Activated CD4-positive, alpha-beta T cell treated with anti-CD3 and anti-CD28 coated beads for 36 hours (primary cell): ENCODE measurements at regions not wholly inside any gene's neighbourhood (a gene's known extent, or its start where the extent isn't known, plus 50 kb on each side); places are given as distances from the start of the nearest gene placed in this dataset.

Experiments
- ATAC-seq: fragments of 200-7000 bp; cut with Tn5 transposase; one replicate; pipeline ENCODE4 v1.10.0; 2021; ENCODE audit warnings: mild to moderate bottlenecking, moderate library complexity
- CTCF ChIA-PET: fragments of 350-600 bp; sonication (Branson Sonifier 250); formaldehyde crosslinking; loops from one replicate; lab custom pipeline; 2021; ENCODE audit warnings: antibody characterized with exemption; lab: Charles Lee
- POLR2A ChIA-PET: fragments of 350-600 bp; sonication (Branson Sonifier 250); formaldehyde crosslinking; loops from one replicate; lab custom pipeline; 2021; ENCODE audit warnings: antibody characterized with exemption, inconsistent platforms; lab: Charles Lee
- DNase-seq: peaks from one replicate; pipeline ENCODE4 v3.0.0-alpha.2; 2020
- H3K27ac Mint-ChIP-seq: one replicate; pipeline ENCODE4 v1.8.0; 2021; ENCODE audit warnings: mixed read lengths
- H3K27me3 Mint-ChIP-seq: one replicate; pipeline ENCODE4 v1.8.0; 2021; ENCODE audit warnings: mixed read lengths
- H3K36me3 Mint-ChIP-seq: one replicate; pipeline ENCODE4 v1.8.0; 2021; ENCODE audit warnings: low read depth, mixed read lengths
- H3K4me1 Mint-ChIP-seq: one replicate; pipeline ENCODE4 v1.8.0; 2021; ENCODE audit warnings: mixed read lengths
- H3K4me3 Mint-ChIP-seq: one replicate; pipeline ENCODE4 v1.8.0; 2021; ENCODE audit warnings: mild to moderate bottlenecking, moderate library complexity, mixed read lengths
- H3K9me3 Mint-ChIP-seq: one replicate; pipeline ENCODE4 v1.8.0; 2021; ENCODE audit warnings: low read depth, mixed read lengths
- intact Hi-C, 2 experiments: fragments of 100-400 bp; cut with DNase I in 1 of 2; cut with micrococcal nuclease in 1 of 2; formaldehyde crosslinking; loops; one replicate each; pipeline versions ENCODE4 v1.14.2 to v1.15.1; 2022 to 2024; cut with DNase I, micrococcal nuclease

GRCh38 chr20:24098886-24099285 lies 110.3 kb upstream of the GGTLC1 start:
- Mint-ChIP-seq H3K4me3 (no peak overlapping the region), H3K27me3 (no peaks in the 10 kb centered on the region), H3K4me1 (peaks cover 26% of the 10 kb centered on the region), H3K36me3 (no peaks in the 10 kb centered on the region), H3K9me3 (no peaks in the 10 kb centered on the region), H3K27ac (no peak overlapping the region)
- intact Hi-C loops: loop anchor here in 1 of 2 experiments (1.0 kb wide), 1 partner anchor 162 kb away; no protein-coding TSS in a partner anchor
- CTCF ChIA-PET: interaction anchor here (0.6 kb wide), 1 partner anchor 54 kb away, joined by 3 read pairs; no protein-coding TSS in a partner anchor
- DNase-seq (peak; percentile 15), ATAC-seq (no peak)
- POLR2A ChIA-PET: no interaction called here

GRCh38 chr20:24097506-24098245 lies 109.1 kb upstream of the GGTLC1 start:
- Mint-ChIP-seq H3K27me3 (no peaks in the 10 kb centered on the region), H3K4me1 (peaks cover 20% of the 10 kb centered on the region), H3K4me3 (no peak overlapping the region), H3K27ac (no peak overlapping the region), H3K9me3 (no peaks in the 10 kb centered on the region), H3K36me3 (no peaks in the 10 kb centered on the region)
- CTCF ChIA-PET: interaction anchor here (0.7 kb wide), 1 partner anchor 18 kb away, joined by 4 read pairs; no protein-coding TSS in a partner anchor
- POLR2A ChIA-PET: no interaction called here
- no peak for ATAC-seq
- no peak for DNase-seq
- intact Hi-C loops: no loop called here

DNA sequence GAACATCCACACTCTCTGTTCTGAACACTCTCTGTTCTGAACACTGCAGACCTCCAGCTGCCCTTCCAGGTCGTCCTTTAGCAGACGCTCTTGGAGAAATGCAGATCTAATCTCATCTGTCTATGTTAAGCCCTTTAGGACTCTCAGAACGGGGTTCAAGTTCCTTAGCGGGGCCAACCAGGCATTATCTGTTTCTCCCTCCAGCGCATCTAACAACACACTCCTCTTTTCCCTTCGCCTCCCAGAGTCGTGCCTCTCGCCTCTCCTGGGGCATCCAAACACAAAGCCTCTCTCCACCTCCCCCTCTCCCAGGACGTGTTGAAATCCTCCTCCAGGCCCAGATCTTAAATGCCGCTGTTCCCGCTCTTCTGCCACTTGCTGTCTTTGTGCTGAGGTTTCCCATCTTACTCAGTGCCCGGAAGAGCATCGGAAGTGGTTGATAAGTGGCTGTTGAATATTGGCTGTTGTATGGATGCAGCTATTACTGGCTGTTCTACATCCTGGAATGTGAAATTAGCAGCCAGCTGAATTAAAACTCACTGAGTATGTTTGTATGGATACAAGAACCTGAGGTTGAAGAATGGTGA lies 108.4 kb upstream of the GGTLC1 start:
- H3K4me3 Mint-ChIP-seq: no peak overlapping the region
- CTCF ChIA-PET: no interaction called here
- POLR2A ChIA-PET: no interaction called here
- no peak for ATAC-seq
- peaks cover 17% of the 10 kb centered on the region for H3K4me1 Mint-ChIP-seq
- intact Hi-C loops: no loop called here
- H3K27me3 Mint-ChIP-seq: no peaks in the 10 kb centered on the region
- no peaks in the 10 kb centered on the region for H3K9me3 Mint-ChIP-seq
- no peak overlapping the region for H3K27ac Mint-ChIP-seq
- H3K36me3 Mint-ChIP-seq: no peaks in the 10 kb centered on the region
- no peak for DNase-seq

GRCh38 chr20:24096264-24096663 lies 107.7 kb upstream of the GGTLC1 start:
- ChIA-PET CTCF (interaction anchor here (1.2 kb wide), 1 partner anchor 33 kb away, joined by 3 read pairs; no protein-coding TSS in a partner anchor), POLR2A (no interaction called here)
- no peaks in the 10 kb centered on the region for H3K27me3 Mint-ChIP-seq
- intact Hi-C loops: no loop called here
- no peaks in the 10 kb centered on the region for H3K9me3 Mint-ChIP-seq
- peaks cover 17% of the 10 kb centered on the region for H3K4me1 Mint-ChIP-seq
- H3K4me3 Mint-ChIP-seq: no peak overlapping the region
- H3K27ac Mint-ChIP-seq: no peak overlapping the region
- H3K36me3 Mint-ChIP-seq: no peaks in the 10 kb centered on the region
- DNase-seq: no peak
- ATAC-seq: no peak

DNA sequence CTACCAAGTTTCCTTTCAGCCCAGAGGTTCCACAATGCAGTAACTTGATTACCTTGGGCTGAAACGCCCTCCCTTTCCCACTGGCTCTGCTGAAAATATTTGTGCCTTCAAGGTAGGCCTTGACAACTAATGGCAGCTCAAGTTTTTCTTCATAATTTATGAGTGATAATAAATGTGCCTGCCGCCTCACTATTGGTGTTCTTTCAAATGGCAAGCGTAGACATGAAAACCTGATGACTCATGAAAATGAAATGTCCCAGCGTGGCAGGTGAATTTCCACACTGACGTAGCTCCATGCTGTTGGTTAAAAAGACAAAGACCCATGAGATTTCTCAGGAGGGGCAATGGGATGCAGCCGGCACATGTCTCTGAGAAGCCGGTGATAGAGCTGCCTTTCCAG lies 107.2 kb upstream of the GGTLC1 start:
- Mint-ChIP-seq H3K4me3 (no peak overlapping the region), H3K27ac (no peak overlapping the region), H3K27me3 (no peaks in the 10 kb centered on the region), H3K9me3 (no peaks in the 10 kb centered on the region), H3K4me1 (peaks cover 16% of the 10 kb centered on the region), H3K36me3 (no peaks in the 10 kb centered on the region)
- ChIA-PET CTCF (interaction anchor here (0.7 to 1.2 kb wide), 2 partner anchors 32 to 156 kb away, joined by 3 read pairs; no protein-coding TSS in a partner anchor), POLR2A (no interaction called here)
- ATAC-seq (no peak), DNase-seq (no peak)
- intact Hi-C loops: no loop called here

DNA sequence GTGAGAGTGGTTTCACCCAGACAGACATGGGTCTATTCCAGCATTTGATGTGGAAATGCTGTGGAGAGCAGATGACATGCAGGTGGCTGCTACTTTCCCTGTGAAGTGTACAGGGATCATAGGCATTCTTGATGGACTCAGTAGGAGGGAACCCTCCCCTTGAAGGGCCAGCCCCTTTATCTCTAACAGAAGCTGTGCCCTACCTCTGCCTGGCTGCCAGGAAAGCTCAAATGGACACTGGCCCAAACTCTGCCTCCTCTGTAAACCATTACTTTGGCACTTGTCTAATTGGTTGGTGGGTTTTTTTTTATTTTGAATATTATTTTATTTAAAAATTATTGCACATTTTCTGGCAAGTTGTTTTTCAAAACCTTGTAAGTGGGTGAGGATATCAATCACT lies 106.7 kb upstream of the GGTLC1 start:
- CTCF ChIA-PET: interaction anchor here (0.7 to 1.2 kb wide), 2 partner anchors 32 to 155 kb away, joined by 3 read pairs; no protein-coding TSS in a partner anchor
- ATAC-seq (no peak), DNase-seq (no peak)
- no peak overlapping the region for H3K27ac Mint-ChIP-seq
- H3K27me3 Mint-ChIP-seq: no peaks in the 10 kb centered on the region
- no peaks in the 10 kb centered on the region for H3K9me3 Mint-ChIP-seq
- no peaks in the 10 kb centered on the region for H3K36me3 Mint-ChIP-seq
- H3K4me3 Mint-ChIP-seq: no peak overlapping the region
- H3K4me1 Mint-ChIP-seq: peaks cover 12% of the 10 kb centered on the region
- POLR2A ChIA-PET: no interaction called here
- intact Hi-C loops: no loop called here

GRCh38 chr20:24089576-24089975 lies 101.0 kb upstream of the GGTLC1 start:
- no peaks in the 10 kb centered on the region for H3K9me3 Mint-ChIP-seq
- no peaks in the 10 kb centered on the region for H3K4me1 Mint-ChIP-seq
- POLR2A ChIA-PET: no interaction called here
- intact Hi-C loops: no loop called here
- H3K36me3 Mint-ChIP-seq: no peaks in the 10 kb centered on the region
- H3K27ac Mint-ChIP-seq: no peak overlapping the region
- CTCF ChIA-PET: no interaction called here
- DNase-seq (no peak), ATAC-seq (no peak)
- H3K27me3 Mint-ChIP-seq: no peaks in the 10 kb centered on the region
- no peak overlapping the region for H3K4me3 Mint-ChIP-seq

- ATAC-seq: no peak
- Mint-ChIP-seq H3K9me3 (no peaks in the 10 kb centered on the region), H3K27me3 (no peaks in the 10 kb centered on the region), H3K4me1 (no peaks in the 10 kb centered on the region), H3K4me3 (no peak overlapping the region), H3K36me3 (no peaks in the 10 kb centered on the region), H3K27ac (no peak overlapping the region)
- ChIA-PET CTCF (interaction anchor here (0.7 kb wide), 1 partner anchor 731 kb away, joined by 4 read pairs; no protein-coding TSS in a partner anchor), POLR2A (no interaction called here)
- no peak for DNase-seq
- intact Hi-C loops: no loop called here
These were observed 97.5 kb upstream of the GGTLC1 start for GRCh38 chr20:24086121-24086520.

- Mint-ChIP-seq H3K36me3 (no peaks in the 10 kb centered on the region), H3K9me3 (no peaks in the 10 kb centered on the region), H3K4me1 (no peaks in the 10 kb centered on the region), H3K4me3 (no peak overlapping the region), H3K27me3 (no peaks in the 10 kb centered on the region), H3K27ac (no peak overlapping the region)
- no peak for ATAC-seq
- DNase-seq: no peak
- intact Hi-C loops: no loop called here
- ChIA-PET POLR2A (no interaction called here), CTCF (interaction anchor here (0.5 to 1.4 kb wide), 2 partner anchors 14 to 65 kb away, joined by 3 read pairs; no protein-coding TSS in a partner anchor)
These were observed 95.7 kb upstream of the GGTLC1 start for GRCh38 chr20:24084281-24084680.

- intact Hi-C loops: no loop called here
- Mint-ChIP-seq H3K4me3 (no peak overlapping the region), H3K4me1 (no peaks in the 10 kb centered on the region), H3K9me3 (no peaks in the 10 kb centered on the region), H3K27ac (no peak overlapping the region), H3K36me3 (no peaks in the 10 kb centered on the region), H3K27me3 (no peaks in the 10 kb centered on the region)
- DNase-seq: no peak
- ChIA-PET POLR2A (no interaction called here), CTCF (no interaction called here)
- ATAC-seq: no peak
These were observed 92.5 kb upstream of the GGTLC1 start for GRCh38 chr20:24081077-24081476.

DNA sequence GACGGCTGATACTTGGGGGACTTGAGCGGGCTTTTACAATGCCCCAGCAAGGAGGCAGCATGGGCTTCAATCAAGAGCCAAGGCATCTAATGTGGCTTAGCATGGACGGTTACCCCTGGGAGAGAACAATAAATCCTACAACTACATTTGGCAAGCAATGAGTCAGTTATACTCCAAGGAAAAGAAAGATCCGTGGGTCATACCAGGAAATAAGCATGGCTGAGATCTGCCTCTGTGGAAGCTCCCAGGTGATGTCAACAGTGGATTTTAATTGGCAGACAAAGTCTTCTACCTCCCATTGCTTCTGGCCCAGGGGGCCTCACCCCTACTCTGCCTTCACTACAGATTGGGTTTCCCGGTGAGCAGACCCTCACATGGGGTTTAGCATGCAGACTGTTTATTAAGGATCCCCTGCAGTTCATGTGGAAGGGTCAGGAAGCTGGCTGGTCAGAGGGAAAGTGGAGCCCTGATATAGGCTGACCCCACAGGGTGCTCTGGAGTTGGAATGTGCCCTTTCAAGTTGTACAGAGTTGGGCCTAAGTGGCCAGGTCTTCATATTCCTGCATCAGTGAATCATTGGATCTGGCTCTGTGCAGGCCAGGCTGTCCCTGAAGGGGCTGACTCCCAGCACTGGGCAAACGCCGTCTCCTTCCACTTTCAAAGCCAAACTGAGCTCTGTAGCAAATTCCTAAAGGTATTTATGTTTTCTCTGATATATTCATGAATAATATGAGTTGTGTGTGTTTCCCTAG lies 91.3 kb upstream of the GGTLC1 start:
- Mint-ChIP-seq H3K27ac (no peak overlapping the region), H3K27me3 (no peaks in the 10 kb centered on the region), H3K4me3 (no peak overlapping the region), H3K36me3 (no peaks in the 10 kb centered on the region), H3K4me1 (no peaks in the 10 kb centered on the region), H3K9me3 (no peaks in the 10 kb centered on the region)
- ATAC-seq (no peak), DNase-seq (no peak)
- intact Hi-C loops: no loop called here
- ChIA-PET POLR2A (no interaction called here), CTCF (no interaction called here)
